NT2/D1 (cell line): ENCODE measurements at regions not wholly inside any gene's neighbourhood (a gene's known extent, or its start where the extent isn't known, plus 50 kb on each side); places are given as distances from the start of the nearest gene placed in this dataset.

Source experiments
- DNase-seq: peaks from one replicate; pipeline ENCODE4 v3.0.0-alpha.2; 2011; ENCODE audit warnings: low read depth, low spot score
- H3K27me3 ChIP-seq: 2 replicates; pipeline ENCODE4 v1.6.0; 2011; ENCODE audit warnings: mild to moderate bottlenecking; ENCODE audit not compliant: insufficient read length, insufficient read depth
- H3K36me3 ChIP-seq: 2 replicates; pipeline ENCODE4 v1.6.1; 2011; ENCODE audit warnings: mild to moderate bottlenecking, low read length, mixed read lengths; ENCODE audit not compliant: insufficient read depth, insufficient read length
- H3K4me1 ChIP-seq: 2 replicates; pipeline ENCODE4 v1.5.1; 2011; ENCODE audit not compliant: insufficient read depth, insufficient read length
- H3K4me3 ChIP-seq: 2 replicates; pipeline ENCODE4 v1.5.1; 2011; ENCODE audit warnings: low read depth; ENCODE audit not compliant: insufficient read length
- H3K9ac ChIP-seq: 2 replicates; pipeline ENCODE4 v1.6.0; 2011; ENCODE audit warnings: low read depth; ENCODE audit not compliant: insufficient read length
- H3K9me3 ChIP-seq: 2 replicates; pipeline ENCODE4 v1.5.1; 2011; ENCODE audit warnings: mild to moderate bottlenecking, low read length; ENCODE audit not compliant: insufficient read depth
- SUZ12 ChIP-seq: IDR thresholded peaks from 2 replicates; pipeline ENCODE4 v1.6.1; 2011; ENCODE audit not compliant: insufficient read length, insufficient read depth; ENCODE audit errors: extremely low read depth
- YY1 ChIP-seq: IDR thresholded peaks from 2 replicates; pipeline ENCODE4 v1.6.1; 2011; ENCODE audit not compliant: insufficient read length, insufficient read depth
- ZNF274 ChIP-seq: IDR thresholded peaks from 2 replicates; pipeline ENCODE4 v1.6.1; 2011; ENCODE audit warnings: mild to moderate bottlenecking, low read depth, low read length

GRCh38 chr6:106918115-106918514 is 56.4 kb downstream of the CD24 start:
- no peak for TF ChIP-seq YY1
- TF ChIP-seq ZNF274: no peak
- TF ChIP-seq SUZ12: no peak
- no peak for DNase-seq
- Histone ChIP-seq H3K4me3 (no peak overlapping the region), H3K27me3 (no peaks in the 10 kb centered on the region), H3K9ac (no peak overlapping the region), H3K4me1 (no peaks in the 10 kb centered on the region), H3K9me3 (no peaks in the 10 kb centered on the region), H3K36me3 (no peaks in the 10 kb centered on the region)

GRCh38 chr6:106916891-106917290 is 57.6 kb downstream of the CD24 start:
- no peak overlapping the region for H3K4me3 ChIP-seq
- H3K9ac ChIP-seq: no peak overlapping the region
- no peaks in the 10 kb centered on the region for H3K36me3 ChIP-seq
- TF ChIP-seq YY1: no peak
- TF ChIP-seq ZNF274: no peak
- no peak for TF ChIP-seq SUZ12
- H3K9me3 ChIP-seq: no peaks in the 10 kb centered on the region
- no peaks in the 10 kb centered on the region for H3K27me3 ChIP-seq
- no peak for DNase-seq
- H3K4me1 ChIP-seq: no peaks in the 10 kb centered on the region

DNA sequence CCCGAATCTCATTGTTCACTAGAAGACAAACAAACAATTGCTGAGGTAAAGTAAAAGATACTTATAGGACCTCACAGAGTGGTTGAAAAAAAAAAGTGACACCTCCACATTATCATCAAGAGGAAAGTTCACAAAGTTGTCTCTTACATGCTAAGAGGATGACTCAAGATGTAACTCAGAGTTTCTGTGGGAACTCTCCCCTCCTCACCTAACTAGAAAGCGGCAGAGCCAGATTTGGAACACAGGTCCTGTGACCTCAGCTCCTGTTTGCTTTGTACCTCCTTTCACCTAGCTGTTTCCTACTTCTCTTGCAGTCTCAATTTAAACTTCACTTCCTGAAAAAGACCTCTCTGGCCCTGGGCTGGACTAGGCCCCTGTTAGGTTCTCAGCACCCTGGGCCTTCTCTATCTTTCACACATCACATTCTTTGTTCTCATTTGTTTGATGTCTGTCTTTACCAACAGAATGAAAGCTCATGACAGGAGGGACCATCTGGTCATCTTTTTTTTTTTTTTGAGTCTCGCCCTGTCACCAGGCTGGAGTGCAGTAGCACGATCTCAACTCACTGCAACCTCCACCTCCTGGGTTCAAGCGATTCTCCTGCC is 60.8 kb downstream of the CD24 start:
- Histone ChIP-seq H3K27me3 (no peaks in the 10 kb centered on the region), H3K9ac (no peak overlapping the region), H3K4me3 (no peak overlapping the region), H3K4me1 (no peaks in the 10 kb centered on the region), H3K9me3 (no peaks in the 10 kb centered on the region), H3K36me3 (no peaks in the 10 kb centered on the region)
- no peak for DNase-seq
- TF ChIP-seq YY1 (no peak), SUZ12 (no peak), ZNF274 (no peak)

GRCh38 chr6:106913111-106913510 is 61.4 kb downstream of the CD24 start:
- H3K36me3 ChIP-seq: no peaks in the 10 kb centered on the region
- no peak for DNase-seq
- TF ChIP-seq ZNF274 (no peak), SUZ12 (no peak), YY1 (no peak)
- no peaks in the 10 kb centered on the region for H3K27me3 ChIP-seq
- no peaks in the 10 kb centered on the region for H3K9me3 ChIP-seq
- no peak overlapping the region for H3K9ac ChIP-seq
- H3K4me1 ChIP-seq: no peaks in the 10 kb centered on the region
- H3K4me3 ChIP-seq: no peak overlapping the region

- Histone ChIP-seq H3K9me3 (no peaks in the 10 kb centered on the region), H3K27me3 (no peaks in the 10 kb centered on the region), H3K9ac (no peak overlapping the region), H3K4me3 (no peak overlapping the region), H3K36me3 (no peaks in the 10 kb centered on the region), H3K4me1 (no peaks in the 10 kb centered on the region)
- DNase-seq: no peak
- TF ChIP-seq ZNF274 (no peak), SUZ12 (no peak), YY1 (no peak)
These were observed 62.4 kb downstream of the CD24 start for GRCh38 chr6:106912091-106912490.

DNA sequence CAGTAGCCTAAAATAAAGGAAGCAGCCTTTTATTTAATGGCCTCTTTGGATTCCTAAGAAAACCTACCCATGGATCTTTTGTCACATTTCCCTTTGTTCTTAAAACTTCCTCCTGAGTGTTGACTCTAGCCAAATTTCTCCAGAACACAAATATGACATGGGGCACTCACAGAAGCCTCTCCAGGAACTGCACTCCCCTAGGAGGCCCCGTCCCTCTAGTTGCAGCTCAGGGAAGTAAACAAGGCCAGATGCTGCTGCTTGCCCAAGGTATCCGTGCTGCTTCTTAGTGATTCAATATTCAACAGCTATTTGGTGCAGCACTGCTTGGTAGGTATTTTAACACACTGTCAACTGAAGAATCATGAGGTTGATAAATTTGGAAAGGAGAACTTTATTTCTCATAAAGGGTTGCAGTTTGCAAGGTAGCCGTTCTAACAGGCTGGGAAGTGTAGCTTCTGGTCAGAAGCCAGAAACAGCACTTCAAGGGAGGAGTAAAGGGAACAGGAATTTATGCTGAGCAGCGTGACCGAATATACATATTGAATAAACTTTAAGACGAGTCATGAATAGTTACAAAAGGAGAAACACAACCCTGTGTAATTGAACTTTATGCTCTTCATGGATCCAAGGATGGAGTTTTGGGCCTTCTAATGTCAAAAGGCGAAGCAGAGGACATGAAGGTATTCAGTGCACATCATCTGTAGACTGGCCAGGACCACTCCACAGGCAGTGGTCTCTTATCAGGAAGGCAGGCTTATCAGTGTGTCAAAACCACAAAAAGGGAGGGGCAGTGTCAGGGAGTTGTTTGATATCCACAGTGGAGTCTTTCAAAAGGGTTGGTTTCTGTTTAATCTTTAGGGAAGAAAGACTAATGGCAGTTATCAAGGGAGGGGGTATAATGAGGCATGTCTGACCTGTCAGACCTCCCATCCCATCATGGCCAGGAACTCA is 63.3 kb downstream of the CD24 start:
- no peaks in the 10 kb centered on the region for H3K9me3 ChIP-seq
- H3K4me3 ChIP-seq: no peak overlapping the region
- no peak for TF ChIP-seq SUZ12
- no peaks in the 10 kb centered on the region for H3K4me1 ChIP-seq
- H3K36me3 ChIP-seq: no peaks in the 10 kb centered on the region
- H3K27me3 ChIP-seq: no peaks in the 10 kb centered on the region
- DNase-seq: no peak
- H3K9ac ChIP-seq: no peak overlapping the region

GRCh38 chr6:106908386-106908840 is 66.1 kb downstream of the CD24 start:
- DNase-seq: no peak
- no peak for TF ChIP-seq YY1
- TF ChIP-seq SUZ12: no peak
- TF ChIP-seq ZNF274: no peak

More at GRCh38 chr6:106908386-106908840, 66.1 kb downstream of the CD24 start:
- Histone ChIP-seq H3K9ac (no peak overlapping the region), H3K4me3 (no peak overlapping the region), H3K27me3 (no peaks in the 10 kb centered on the region), H3K36me3 (no peaks in the 10 kb centered on the region), H3K4me1 (no peaks in the 10 kb centered on the region), H3K9me3 (peaks cover 15% of the 10 kb centered on the region; the same call in 1 of the 2 replicates)
